ENCODE measurements at regions not wholly inside any gene's neighbourhood (a gene's known extent, or its start where the extent isn't known, plus 50 kb on each side); places are given as distances from the start of the nearest gene placed in this dataset.

DNA sequence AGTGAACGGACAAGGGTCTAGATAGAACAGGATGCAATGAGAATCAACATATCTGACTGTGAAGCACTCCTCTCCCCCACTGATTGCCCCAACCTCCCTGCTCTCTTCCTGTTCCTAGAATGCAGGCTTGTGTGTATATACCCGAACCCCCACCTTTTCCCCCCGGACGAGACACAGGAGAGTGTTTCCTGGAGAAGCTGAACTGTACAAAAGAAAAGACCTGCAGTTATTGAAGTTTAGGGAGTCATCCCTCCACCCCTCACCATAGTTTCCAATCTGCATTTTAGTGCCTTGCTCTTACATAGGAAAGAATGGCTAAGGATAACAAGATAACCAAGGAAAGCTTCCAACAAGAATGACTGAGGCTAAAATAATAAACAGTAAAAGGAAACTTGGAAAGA is 55.5 kb upstream of the PDE10A start:
- Mint-ChIP-seq H3K27me3 (peaks cover 22% of the 10 kb centered on the region), H3K36me3 (ENCODE audit: insufficient read depth) (no peaks in the 10 kb centered on the region), H3K4me3 (no peak overlapping the region), H3K9me3 (no peaks in the 10 kb centered on the region), H3K27ac (ENCODE audit: low read depth) (no peak overlapping the region), H3K4me1 (no peaks in the 10 kb centered on the region)
- DNase-seq (ENCODE audit: low spot score in 2 of 2) (no peak), ATAC-seq (replicated peaks; ENCODE audit: extremely low read depth, poor library complexity, severe bottlenecking) (no peak)

DNA sequence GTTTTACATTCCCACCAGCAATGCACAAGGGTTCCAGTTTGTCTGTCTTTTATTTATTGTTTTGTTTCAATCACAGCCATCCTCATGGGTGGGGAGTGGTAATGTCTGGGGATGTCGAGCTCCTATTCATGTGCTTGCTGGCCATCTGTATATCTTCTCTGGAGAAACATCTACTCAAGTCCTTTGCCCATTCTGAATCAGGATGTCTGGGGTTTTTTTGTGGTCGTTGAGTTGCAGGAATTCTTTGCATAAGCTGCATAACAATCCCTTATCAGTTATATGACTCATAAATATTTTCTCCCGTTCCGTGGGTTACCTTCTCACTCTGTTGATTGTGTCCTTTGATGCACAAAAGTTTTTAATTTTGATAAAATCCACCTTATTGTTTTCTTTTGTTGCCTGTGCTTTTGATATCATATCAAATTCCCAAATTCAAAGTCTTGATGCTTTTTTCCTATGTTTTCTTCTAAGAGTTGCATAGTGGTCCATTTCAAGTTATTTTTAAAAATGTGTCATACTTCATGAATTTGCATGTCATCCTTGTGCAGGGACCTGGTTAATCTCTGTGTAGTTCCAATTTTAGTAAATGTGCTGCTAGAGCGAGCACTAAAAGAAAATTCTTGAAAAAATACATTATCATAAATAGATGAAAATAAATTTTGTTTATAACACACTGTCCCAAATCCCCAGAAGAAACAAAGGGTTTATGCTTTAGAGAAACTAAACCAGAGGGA is 54.9 kb upstream of the PDE10A start:
- Mint-ChIP-seq H3K27ac (ENCODE audit: low read depth) (no peak overlapping the region), H3K9me3 (no peaks in the 10 kb centered on the region), H3K36me3 (ENCODE audit: insufficient read depth) (no peaks in the 10 kb centered on the region), H3K27me3 (peaks cover 28% of the 10 kb centered on the region), H3K4me3 (no peak overlapping the region), H3K4me1 (no peaks in the 10 kb centered on the region)
- DNase-seq (ENCODE audit: low spot score in 2 of 2) (no peak), ATAC-seq (replicated peaks; ENCODE audit: extremely low read depth, poor library complexity, severe bottlenecking) (no peak)

DNA sequence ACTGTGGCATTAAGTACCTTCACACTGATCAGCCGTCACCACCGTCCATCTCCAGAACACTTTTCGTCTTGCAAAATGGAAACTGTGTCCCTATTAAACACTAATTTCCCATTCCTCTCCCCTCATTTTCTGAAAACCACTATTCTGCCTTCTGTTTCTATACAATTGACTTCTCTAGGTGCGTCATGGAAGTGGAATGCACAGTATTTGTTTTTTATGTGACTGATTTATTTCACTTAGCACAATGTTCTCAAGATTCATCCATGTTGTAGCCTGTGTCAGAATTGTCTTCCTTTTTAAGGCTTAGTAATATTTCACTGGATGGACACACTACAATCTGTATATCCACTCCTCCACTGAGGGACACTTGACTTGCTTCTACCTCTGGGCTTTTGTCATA is 53.8 kb upstream of the PDE10A start:
- no peak overlapping the region for H3K27ac Mint-ChIP-seq (ENCODE audit: low read depth)
- H3K36me3 Mint-ChIP-seq (ENCODE audit: insufficient read depth): no peaks in the 10 kb centered on the region
- DNase-seq (ENCODE audit: low spot score in 2 of 2): no peak
- H3K9me3 Mint-ChIP-seq: no peaks in the 10 kb centered on the region
- no peak for ATAC-seq (replicated peaks; ENCODE audit: extremely low read depth, poor library complexity, severe bottlenecking)
- H3K4me1 Mint-ChIP-seq: no peaks in the 10 kb centered on the region
- peaks cover 29% of the 10 kb centered on the region for H3K27me3 Mint-ChIP-seq
- no peak overlapping the region for H3K4me3 Mint-ChIP-seq

DNA sequence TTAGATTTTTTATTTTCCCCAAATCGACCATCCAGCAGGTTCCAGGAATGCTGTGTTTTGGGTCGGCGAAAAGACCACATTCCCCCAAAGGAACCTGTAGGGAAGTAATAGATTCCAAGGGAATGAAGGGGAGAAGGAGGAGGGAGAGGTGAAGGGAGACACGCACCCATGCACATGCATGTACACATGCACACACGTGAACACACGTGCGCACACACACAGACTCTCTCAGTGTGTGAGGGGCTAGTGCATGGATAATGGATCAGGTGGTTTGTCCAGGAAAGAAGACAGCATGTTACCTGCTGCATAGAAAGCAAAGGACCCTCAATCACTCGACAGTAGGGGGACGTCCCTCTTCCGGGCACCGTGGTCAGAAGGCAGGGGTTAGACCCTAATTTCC is 52.4 kb upstream of the PDE10A start:
- Mint-ChIP-seq H3K4me3 (no peak overlapping the region), H3K27me3 (peaks cover 29% of the 10 kb centered on the region)
- ATAC-seq (replicated peaks; ENCODE audit: extremely low read depth, poor library complexity, severe bottlenecking): no peak

DNA sequence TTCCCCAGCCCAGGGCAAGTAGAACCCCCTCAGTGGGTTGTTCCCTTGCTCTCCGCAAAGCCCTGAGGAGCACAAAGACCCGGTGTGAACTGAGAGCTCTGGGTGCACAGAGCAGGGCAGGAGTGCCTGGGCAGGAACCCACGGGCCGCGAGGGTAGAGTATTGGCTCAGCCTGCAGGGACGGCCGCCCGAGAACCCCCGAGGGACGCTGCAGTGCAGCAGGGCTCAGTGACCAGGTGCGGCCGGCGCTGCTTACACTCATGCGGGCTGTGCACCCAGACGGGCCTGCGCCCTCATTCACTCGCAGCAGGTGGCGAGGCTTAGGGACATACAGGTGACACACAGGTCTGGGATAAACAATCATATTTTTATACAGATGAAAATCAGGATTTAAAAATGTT is 51.9 kb upstream of the PDE10A start:
- Mint-ChIP-seq H3K4me1 (no peaks in the 10 kb centered on the region), H3K9me3 (peaks cover 3% of the 10 kb centered on the region), H3K27me3 (peaks cover 29% of the 10 kb centered on the region), H3K27ac (ENCODE audit: low read depth) (no peak overlapping the region), H3K4me3 (no peak overlapping the region), H3K36me3 (ENCODE audit: insufficient read depth) (no peaks in the 10 kb centered on the region)
- DNase-seq (ENCODE audit: low spot score in 2 of 2) (no peak), ATAC-seq (replicated peaks; ENCODE audit: extremely low read depth, poor library complexity, severe bottlenecking) (no peak)

More for the DNA sequence above, 52.4 kb upstream of the PDE10A start:
- Mint-ChIP-seq H3K27ac (ENCODE audit: low read depth) (no peak overlapping the region), H3K9me3 (no peaks in the 10 kb centered on the region), H3K4me1 (no peaks in the 10 kb centered on the region), H3K36me3 (ENCODE audit: insufficient read depth) (no peaks in the 10 kb centered on the region)
- no peak for DNase-seq (ENCODE audit: low spot score in 2 of 2)

DNA sequence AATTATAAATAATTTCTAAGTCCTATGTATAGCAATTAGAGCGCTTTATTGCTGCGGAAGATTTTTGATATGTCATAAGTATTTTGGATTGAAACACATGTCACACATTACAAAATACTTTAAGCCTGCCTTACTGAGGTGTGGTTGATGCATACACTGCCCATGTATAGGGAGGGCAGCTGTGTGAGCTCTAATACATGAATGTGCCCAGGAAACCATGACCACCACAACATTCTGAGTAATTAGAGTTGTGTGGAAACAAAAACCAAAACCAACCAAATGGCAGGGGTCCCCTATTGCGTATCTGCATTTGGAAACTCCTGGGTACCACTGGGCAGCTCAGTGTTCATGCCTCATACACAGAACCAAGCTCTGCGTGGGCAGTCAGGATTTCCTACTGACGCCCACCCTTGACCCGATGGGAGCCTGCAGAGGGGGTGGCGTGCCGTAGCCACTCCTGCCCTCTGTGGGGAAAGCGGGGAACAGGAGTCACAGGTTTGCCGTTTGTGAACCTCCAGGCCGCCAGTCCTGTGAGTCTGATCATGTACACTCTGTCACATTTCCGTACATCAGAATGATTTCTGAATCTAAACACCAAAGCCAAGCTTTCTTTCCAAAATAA is 50.9 kb upstream of the PDE10A start:
- no peak overlapping the region for H3K27ac Mint-ChIP-seq (ENCODE audit: low read depth)
- peaks cover 7% of the 10 kb centered on the region for H3K9me3 Mint-ChIP-seq
- H3K27me3 Mint-ChIP-seq: peaks cover 24% of the 10 kb centered on the region
- H3K36me3 Mint-ChIP-seq (ENCODE audit: insufficient read depth): no peaks in the 10 kb centered on the region
- DNase-seq (ENCODE audit: low spot score in 2 of 2): no peak
- no peak for ATAC-seq (replicated peaks; ENCODE audit: extremely low read depth, poor library complexity, severe bottlenecking)
- no peaks in the 10 kb centered on the region for H3K4me1 Mint-ChIP-seq
- H3K4me3 Mint-ChIP-seq: no peak overlapping the region

All from central memory CD8-positive, alpha-beta T cell (primary cell).